ENCODE measurements at regions not wholly inside any gene's neighbourhood (a gene's known extent, or its start where the extent isn't known, plus 50 kb on each side); places are given as distances from the start of the nearest gene placed in this dataset.

GRCh38 chr13:109669234-109669612 is 117.2 kb downstream of the IRS2 start:
- FAIRE-seq = no peak
- TF ChIP-seq BMI1 (IDR thresholded peaks at IDR 0.05; ENCODE audit: borderline replicate concordance) = no peak
- no peak for TF ChIP-seq RELA (IDR thresholded peaks at IDR 0.05; ENCODE audit: borderline replicate concordance, partially characterized antibody)
- TF ChIP-seq ZNF592 (IDR thresholded peaks at IDR 0.05) = no peak
- no peak for TF ChIP-seq LARP7 (IDR thresholded peaks at IDR 0.05)
- TF ChIP-seq HDGF (IDR thresholded peaks at IDR 0.05) = no peak
- TF ChIP-seq HCFC1 (IDR thresholded peaks at IDR 0.05; ENCODE audit: low read length) = no peak
- TF ChIP-seq SUZ12 (IDR thresholded peaks at IDR 0.05; ENCODE audit: unreplicated experiment) = no peak
- TF ChIP-seq NKRF (conservative IDR thresholded peaks at IDR 0.05) = no peak
- TF ChIP-seq DPF2 (IDR thresholded peaks at IDR 0.05) = no peak
- TF ChIP-seq NFYB (IDR thresholded peaks at IDR 0.05; ENCODE audit: insufficient read depth, low read depth, low read length) = no peak
- TF ChIP-seq RFX5 (IDR thresholded peaks at IDR 0.05; ENCODE audit: low read depth, low read length) = no peak
- TF ChIP-seq ZNF384 (IDR thresholded peaks at IDR 0.05; ENCODE audit: borderline replicate concordance, low read depth, low read length) = no peak
- no peak for TF ChIP-seq MYC (IDR thresholded peaks at IDR 0.05; ENCODE audit: insufficient read depth, insufficient read length, insufficient replicate concordance, low read length, severe bottlenecking)
- ChIA-PET CTCF (no interaction called here), SMC1A (ENCODE audit: uncharacterized antibody, unreplicated experiment) (no interaction called here), POLR2A (no interaction called here), RAD21 (ENCODE audit: unreplicated experiment) (no interaction called here)
- no peaks in the 10 kb centered on the region for H3K4me1 ChIP-seq (ENCODE audit: control insufficient read depth, insufficient read depth, low read length)
- no peak overlapping the region for H3K9ac ChIP-seq (ENCODE audit: control insufficient read depth, insufficient read depth, low read length)
- DNase-seq (ENCODE audit: low read depth, low spot score) = no peak
- no peak overlapping the region for H3K4me2 ChIP-seq (ENCODE audit: control insufficient read depth, insufficient read depth)
- no TSS peak for BruUV-seq (replicated peaks)
- WGBS (ENCODE audit: insufficient coverage, insufficient replicate concordance, low lambda C conversion rate, missing lambda C conversion rate) = 50% methylated on average over 8 of the region's 8 CpGs
- H3K27ac ChIP-seq (ENCODE audit: control insufficient read depth, insufficient read depth) = no peak overlapping the region
- no peaks in the 10 kb centered on the region for H3K9me3 ChIP-seq (replicated peaks; ENCODE audit: control insufficient read depth, insufficient read depth, low read length)
- intact Hi-C loops (cut with micrococcal nuclease; ENCODE audit: unreplicated experiment) = no loop called here
- in situ Hi-C loops (cut with MboI) = no loop called here
- H3K4me3 ChIP-seq = no peak overlapping the region
- H4K20me1 ChIP-seq (ENCODE audit: control insufficient read depth, insufficient read depth) = no peaks in the 10 kb centered on the region
- no peaks in the 10 kb centered on the region for H3K79me2 ChIP-seq (ENCODE audit: control insufficient read depth, insufficient read depth, low read length)
- no peaks in the 10 kb centered on the region for H3K36me3 ChIP-seq (ENCODE audit: control insufficient read depth in 2 of 2, insufficient read depth in 2 of 2, low read length in 1 of 2)
- no peak overlapping the region for H2AFZ ChIP-seq (ENCODE audit: control insufficient read depth, low read depth, low read length)
- no peaks in the 10 kb centered on the region for H3K27me3 ChIP-seq (replicated peaks in 1 of 2; ENCODE audit: control insufficient read depth in 2 of 2, insufficient read depth in 2 of 2, low read length in 1 of 2)
- ATAC-seq = no peak

Measured in GM12878 (cell line).